GM23338 (cell line): ENCODE measurements at regions not wholly inside any gene's neighbourhood (a gene's known extent, or its start where the extent isn't known, plus 50 kb on each side); places are given as distances from the start of the nearest gene placed in this dataset.

ENCODE experiments used
- ATAC-seq: fragments of 200-7000 bp; cut with Tn5 transposase; 3 replicates; pipeline ENCODE4 v1.9.1; 2020
- DNase-seq: peaks from one replicate; pipeline ENCODE4 v3.0.0-alpha.2; 2015; ENCODE audit warnings: low spot score
- H2AFZ ChIP-seq: fragments of 200-600 bp; sonication (generic); 2 replicates; pipeline ENCODE4 v1.8.0; 2016; ENCODE audit warnings: antibody characterized with exemption, mild to moderate bottlenecking, moderate library complexity
- H3F3A ChIP-seq: fragments of 200-600 bp; sonication (generic); replicated peaks from 2 replicates; pipeline ENCODE4 v1.8.0; 2017; ENCODE audit warnings: antibody characterized with exemption, mixed run types, low read depth
- H3K27ac ChIP-seq: fragments of 200-600 bp; sonication (generic); 2 replicates; pipeline ENCODE4 v1.6.1; 2016; ENCODE audit warnings: low read depth
- H3K27me3 ChIP-seq: fragments of 200-600 bp; sonication (generic); 2 replicates; pipeline ENCODE4 v1.8.0; 2016; ENCODE audit warnings: mild to moderate bottlenecking, mixed run types, moderate library complexity; ENCODE audit not compliant: insufficient read depth
- H3K36me3 ChIP-seq: fragments of 200-600 bp; sonication (generic); 2 replicates; pipeline ENCODE4 v1.8.0; 2016; ENCODE audit warnings: mild to moderate bottlenecking; ENCODE audit not compliant: insufficient read depth
- H3K4me1 ChIP-seq: fragments of 200-600 bp; sonication (generic); 2 replicates; pipeline ENCODE4 v1.8.0; 2016; ENCODE audit warnings: mild to moderate bottlenecking, moderate library complexity; ENCODE audit not compliant: insufficient read depth
- H3K4me2 ChIP-seq: fragments of 200-600 bp; sonication (generic); 2 replicates; pipeline ENCODE4 v1.7.1; 2017; ENCODE audit warnings: mixed run types
- H3K4me3 ChIP-seq: fragments of 200-600 bp; sonication (generic); 2 replicates; pipeline ENCODE4 v1.6.1; 2016; ENCODE audit warnings: mixed run types
- H3K79me2 ChIP-seq: fragments of 200-600 bp; sonication (generic); replicated peaks from 2 replicates; pipeline ENCODE4 v1.8.0; 2017; ENCODE audit warnings: mild to moderate bottlenecking; ENCODE audit not compliant: insufficient read depth
- H3K9me2 ChIP-seq: fragments of 200-600 bp; sonication (generic); 2 replicates; pipeline ENCODE4 v1.8.0; 2017; ENCODE audit not compliant: insufficient read depth
- H4K20me1 ChIP-seq: fragments of 200-600 bp; sonication (generic); replicated peaks from 2 replicates; pipeline ENCODE4 v1.8.0; 2017; ENCODE audit warnings: mild to moderate bottlenecking; ENCODE audit not compliant: insufficient read depth
- H3K27ac Mint-ChIP-seq: 2 replicates; pipeline ENCODE4 v1.8.0; 2020; ENCODE audit warnings: inconsistent platforms, mild to moderate bottlenecking, moderate library complexity, mixed read lengths
- H3K27me3 Mint-ChIP-seq: 3 replicates; pipeline ENCODE4 v1.8.0; 2022; ENCODE audit warnings: low read depth, mild to moderate bottlenecking, moderate library complexity, mixed read lengths, inconsistent platforms; ENCODE audit not compliant: insufficient read depth, poor library complexity
- H3K36me3 Mint-ChIP-seq: 3 replicates; pipeline ENCODE4 v1.8.0; 2021; ENCODE audit warnings: low read depth, mild to moderate bottlenecking, inconsistent platforms, moderate library complexity, mixed read lengths
- H3K4me1 Mint-ChIP-seq: 3 replicates; pipeline ENCODE4 v1.8.0; 2020; ENCODE audit warnings: mild to moderate bottlenecking, inconsistent platforms, mixed read lengths
- H3K4me3 Mint-ChIP-seq: 3 replicates; pipeline ENCODE4 v1.8.0; 2021; ENCODE audit warnings: moderate library complexity, mild to moderate bottlenecking, inconsistent platforms, mixed read lengths
- H3K9me3 Mint-ChIP-seq: 3 replicates; pipeline ENCODE4 v1.8.0; 2020; ENCODE audit warnings: moderate library complexity, mild to moderate bottlenecking, inconsistent platforms, mixed read lengths
- CREB1 ChIP-seq: fragments of 250-450 bp; sonication (Bioruptor Pico); IDR thresholded peaks from 2 replicates; pipeline ENCODE4 v1.5.0; 2020; ENCODE audit warnings: low read depth, mild to moderate bottlenecking, moderate library complexity
- CTCF ChIP-seq, 2 experiments: fragments of 200-600 bp in 1 of 2; sonication (generic) in 1 of 2; conservative IDR thresholded peaks; 2 replicates each; pipeline versions ENCODE4 v1.5.1 to v1.6.1; 2016 to 2017; ENCODE audit warnings: antibody characterized with exemption in 2 of 2, low read depth in 2 of 2, mild to moderate bottlenecking in 2 of 2, moderate library complexity in 1 of 2
- ETS1 ChIP-seq: IDR thresholded peaks from 2 replicates; pipeline ENCODE4 v1.6.1; 2016; ENCODE audit warnings: antibody characterized with exemption
- EZH2 ChIP-seq: fragments of 200-600 bp; sonication (generic); IDR thresholded peaks from one replicate; pipeline ENCODE4 v1.8.0; 2017; ENCODE audit warnings: antibody characterized with exemption, mild to moderate bottlenecking, low read depth; ENCODE audit not compliant: unreplicated experiment
- EZH2phosphoT487 ChIP-seq: fragments of 200-600 bp; sonication (generic); IDR thresholded peaks from one replicate; pipeline ENCODE4 v1.8.1; 2018; ENCODE audit warnings: antibody characterized with exemption; ENCODE audit not compliant: unreplicated experiment
- JUNB ChIP-seq: IDR thresholded peaks from one replicate; pipeline ENCODE4 v1.6.1; 2016; ENCODE audit warnings: antibody characterized with exemption; ENCODE audit not compliant: unreplicated experiment
- NANOG ChIP-seq: IDR thresholded peaks from 2 replicates; pipeline ENCODE4 v1.6.1; 2016; ENCODE audit warnings: antibody characterized with exemption, borderline replicate concordance
- POLR2AphosphoS5 ChIP-seq: IDR thresholded peaks from 2 replicates; pipeline ENCODE4 v1.6.1; 2016; ENCODE audit warnings: antibody characterized with exemption, low read depth
- STAT1 ChIP-seq: IDR thresholded peaks from one replicate; pipeline ENCODE4 v1.6.1; 2016; ENCODE audit warnings: antibody characterized with exemption; ENCODE audit not compliant: unreplicated experiment
- ZNF114 ChIP-seq: fragments of 250-450 bp; sonication (Bioruptor Pico); IDR thresholded peaks from 2 replicates; pipeline ENCODE4 v1.5.0; 2020; ENCODE audit warnings: mild to moderate bottlenecking, moderate library complexity
- ZNF331 ChIP-seq: fragments of 250-450 bp; sonication (Bioruptor Pico); IDR thresholded peaks from 2 replicates; pipeline ENCODE4 v1.5.0; 2020; ENCODE audit warnings: low read depth, mild to moderate bottlenecking, moderate library complexity
- ZNF462 ChIP-seq: fragments of 250-450 bp; sonication (Bioruptor Pico); IDR thresholded peaks from 2 replicates; pipeline ENCODE4 v1.5.0; 2020; ENCODE audit warnings: mild to moderate bottlenecking, moderate library complexity
- TF ChIP-seq, protein P1 (sequence below): IDR thresholded peaks from one replicate; pipeline ENCODE4 v1.6.1; 2018; ENCODE audit warnings: antibody characterized with exemption; ENCODE audit not compliant: unreplicated experiment

DNA sequence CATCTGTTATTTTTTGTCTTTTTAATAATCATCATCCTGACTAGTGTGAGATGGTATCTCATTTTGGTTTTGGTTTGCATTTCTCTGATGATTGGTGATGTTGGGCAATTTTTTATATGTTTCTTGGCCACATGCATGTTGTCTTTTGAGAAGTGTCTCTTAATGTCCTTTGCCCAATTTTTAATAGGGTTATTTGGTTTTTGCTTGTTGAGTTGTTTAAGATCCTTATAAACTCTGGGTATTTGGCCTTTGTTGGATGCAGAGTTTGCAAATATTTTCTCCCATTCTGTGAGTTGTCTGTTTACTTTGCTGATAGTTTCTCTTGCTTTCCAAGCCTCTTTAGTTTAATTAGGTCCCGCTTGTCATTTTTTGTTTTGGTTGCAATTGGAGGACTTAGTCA, 152.1 kb upstream of the MED14 start:
- Histone ChIP-seq H2AFZ (no peak overlapping the region), H3K4me3 (no peak overlapping the region), H3K36me3 (no peaks in the 10 kb centered on the region), H3F3A (no peaks in the 10 kb centered on the region), H3K27me3 (no peaks in the 10 kb centered on the region), H3K9me2 (no peaks in the 10 kb centered on the region), H3K4me1 (peaks cover 7% of the 10 kb centered on the region; the same call in 1 of the 2 replicates), H4K20me1 (no peaks in the 10 kb centered on the region), H3K27ac (no peak overlapping the region), H3K79me2 (no peaks in the 10 kb centered on the region), H3K4me2 (no peak overlapping the region)
- Mint-ChIP-seq H3K27me3 (peaks cover 2% of the 10 kb centered on the region), H3K36me3 (peaks cover 18% of the 10 kb centered on the region; the same call in 1 of the 3 replicates), H3K4me3 (no peak overlapping the region), H3K27ac (no peak overlapping the region), H3K9me3 (peaks cover 16% of the 10 kb centered on the region), H3K4me1 (peaks cover 9% of the 10 kb centered on the region)
- TF ChIP-seq NANOG (no peak), CTCF (conservative IDR thresholded peaks at IDR 0.05; ENCODE audit: low read depth in 2 of 2) (no peak), JUNB (no peak), POLR2AphosphoS5 (no peak), ETS1 (no peak), STAT1 (no peak), EZH2phosphoT487 (no peak), ZNF462 (CRISPR knock-in tag) (no peak), ZNF114 (CRISPR knock-in tag) (no peak), ZNF331 (CRISPR knock-in tag) (no peak), CREB1 (CRISPR knock-in tag) (no peak), EZH2 (no peak)
- TF ChIP-seq, protein P1, sequence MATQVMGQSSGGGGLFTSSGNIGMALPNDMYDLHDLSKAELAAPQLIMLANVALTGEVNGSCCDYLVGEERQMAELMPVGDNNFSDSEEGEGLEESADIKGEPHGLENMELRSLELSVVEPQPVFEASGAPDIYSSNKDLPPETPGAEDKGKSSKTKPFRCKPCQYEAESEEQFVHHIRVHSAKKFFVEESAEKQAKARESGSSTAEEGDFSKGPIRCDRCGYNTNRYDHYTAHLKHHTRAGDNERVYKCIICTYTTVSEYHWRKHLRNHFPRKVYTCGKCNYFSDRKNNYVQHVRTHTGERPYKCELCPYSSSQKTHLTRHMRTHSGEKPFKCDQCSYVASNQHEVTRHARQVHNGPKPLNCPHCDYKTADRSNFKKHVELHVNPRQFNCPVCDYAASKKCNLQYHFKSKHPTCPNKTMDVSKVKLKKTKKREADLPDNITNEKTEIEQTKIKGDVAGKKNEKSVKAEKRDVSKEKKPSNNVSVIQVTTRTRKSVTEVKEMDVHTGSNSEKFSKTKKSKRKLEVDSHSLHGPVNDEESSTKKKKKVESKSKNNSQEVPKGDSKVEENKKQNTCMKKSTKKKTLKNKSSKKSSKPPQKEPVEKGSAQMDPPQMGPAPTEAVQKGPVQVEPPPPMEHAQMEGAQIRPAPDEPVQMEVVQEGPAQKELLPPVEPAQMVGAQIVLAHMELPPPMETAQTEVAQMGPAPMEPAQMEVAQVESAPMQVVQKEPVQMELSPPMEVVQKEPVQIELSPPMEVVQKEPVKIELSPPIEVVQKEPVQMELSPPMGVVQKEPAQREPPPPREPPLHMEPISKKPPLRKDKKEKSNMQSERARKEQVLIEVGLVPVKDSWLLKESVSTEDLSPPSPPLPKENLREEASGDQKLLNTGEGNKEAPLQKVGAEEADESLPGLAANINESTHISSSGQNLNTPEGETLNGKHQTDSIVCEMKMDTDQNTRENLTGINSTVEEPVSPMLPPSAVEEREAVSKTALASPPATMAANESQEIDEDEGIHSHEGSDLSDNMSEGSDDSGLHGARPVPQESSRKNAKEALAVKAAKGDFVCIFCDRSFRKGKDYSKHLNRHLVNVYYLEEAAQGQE = no peak
- DNase-seq = no peak
- ATAC-seq = no peak
